Effector memory CD8-positive, alpha-beta T cell (primary cell): ENCODE measurements at regions not wholly inside any gene's neighbourhood (a gene's known extent, or its start where the extent isn't known, plus 50 kb on each side); places are given as distances from the start of the nearest gene placed in this dataset.
"Not testable (repeated sequence)": the region's sequence is repeated elsewhere in the genome, so short reads cannot be mapped to it uniquely, and the experiment has no call there.

Experiments
- ATAC-seq: fragments of 150-1000 bp; cut with Tn5 transposase; replicated peaks from 2 replicates; pipeline ENCODE4 v1.10.0; 2021; ENCODE audit warnings: mild to moderate bottlenecking, moderate library complexity
- DNase-seq, 3 experiments: peaks; one replicate each; pipeline ENCODE4 v3.0.0; 2021
- H3K27ac Mint-ChIP-seq, 2 donors: one replicate each; pipeline ENCODE4 v1.8.0; 2022; ENCODE audit warnings: mild to moderate bottlenecking in 2 of 2, mixed read lengths in 2 of 2, moderate library complexity in 2 of 2
- H3K27me3 Mint-ChIP-seq, 2 donors: one replicate each; pipeline ENCODE4 v1.8.0; 2022; ENCODE audit warnings: mixed read lengths in 2 of 2
- H3K36me3 Mint-ChIP-seq: one replicate; pipeline ENCODE4 v1.8.0; 2022; ENCODE audit warnings: mild to moderate bottlenecking, moderate library complexity, mixed read lengths; ENCODE audit not compliant: insufficient read depth
- H3K4me1 Mint-ChIP-seq, 2 donors: one replicate each; pipeline ENCODE4 v1.8.0; 2022; ENCODE audit warnings: low read depth in 2 of 2, mixed read lengths in 2 of 2
- H3K4me3 Mint-ChIP-seq, 2 donors: one replicate each; pipeline ENCODE4 v1.8.0; 2022; ENCODE audit warnings: mild to moderate bottlenecking in 2 of 2, mixed read lengths in 2 of 2, moderate library complexity in 2 of 2
- H3K9me3 Mint-ChIP-seq, 2 donors: one replicate each; pipeline ENCODE4 v1.8.0; 2022; ENCODE audit warnings: mixed read lengths in 2 of 2

DNA sequence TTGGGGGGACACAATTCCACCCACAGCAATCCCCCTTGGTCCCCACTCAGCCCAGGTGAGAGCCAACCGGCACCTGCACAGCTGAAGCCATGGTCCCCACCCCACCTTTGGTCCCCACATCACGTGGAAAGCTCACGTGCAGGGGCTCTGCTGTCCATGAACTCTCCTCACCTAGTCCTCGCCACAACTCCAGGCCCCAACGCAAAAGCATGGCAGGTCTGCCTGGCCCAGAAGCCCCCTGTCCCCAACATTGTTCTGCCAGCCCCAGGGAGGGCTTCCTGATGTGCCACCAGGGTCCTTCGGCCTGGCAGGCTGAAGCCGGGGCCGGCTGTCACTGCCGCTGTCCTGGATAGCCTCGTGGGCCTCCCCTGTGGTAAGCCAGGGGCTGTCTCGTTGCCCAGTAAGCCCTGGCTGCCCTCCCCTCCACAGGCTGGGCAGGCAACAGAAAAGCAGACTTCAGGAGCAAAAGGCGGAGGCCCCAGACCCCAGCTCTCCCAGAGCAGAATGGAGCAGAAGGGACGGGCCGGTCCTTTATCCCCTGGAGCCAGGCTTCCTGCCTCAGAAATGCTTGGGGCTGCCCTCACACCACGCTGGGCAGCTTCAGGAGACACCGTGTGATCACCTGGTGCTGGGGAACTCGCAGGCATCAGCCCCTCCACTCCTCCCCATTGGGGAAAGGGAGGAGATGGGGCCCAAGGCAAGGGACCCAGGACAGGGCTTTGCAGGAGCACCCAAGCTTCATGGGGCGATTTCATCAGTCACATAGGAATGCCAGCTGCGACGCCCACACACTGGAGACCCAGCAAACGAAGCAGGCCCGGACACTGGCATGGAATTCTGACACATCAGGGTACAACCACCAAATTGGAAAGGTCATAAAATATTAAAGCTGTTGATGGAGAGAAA lies 103.7 kb downstream of the ADRA2C start:
- Mint-ChIP-seq H3K36me3 (no peaks in the 10 kb centered on the region), H3K4me1 (peaks cover 11 to 17% of the 10 kb centered on the region in 2 donors), H3K4me3 (peak overlapping the region; percentile 63 to 64), H3K27ac (no peak overlapping the region), H3K27me3 (peaks cover 70 to 90% of the 10 kb centered on the region in 2 donors), H3K9me3 (no peaks in the 10 kb centered on the region)
- ATAC-seq (no peak), DNase-seq (no peak)

DNA sequence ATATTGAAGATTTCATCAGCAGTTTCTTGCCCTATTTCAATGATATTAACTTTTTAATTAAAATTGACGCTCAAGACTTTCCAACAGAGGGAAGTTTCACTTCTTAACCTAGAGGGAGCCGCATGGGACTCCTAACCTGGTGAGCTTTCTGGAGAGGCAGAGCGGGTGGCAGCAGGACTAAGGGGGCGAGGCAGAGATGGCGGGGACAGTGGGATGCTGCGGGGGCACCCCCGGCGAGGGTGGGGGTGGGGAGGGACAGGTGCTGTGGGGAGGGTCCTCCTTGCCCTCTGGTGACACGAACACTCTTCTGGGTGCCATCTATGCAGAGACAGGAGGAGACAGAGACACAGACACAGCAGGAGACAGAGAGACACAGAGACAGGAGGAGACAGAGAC lies 104.4 kb downstream of the ADRA2C start:
- Mint-ChIP-seq H3K4me1 (peaks cover 11 to 18% of the 10 kb centered on the region in 2 donors), H3K36me3 (no peaks in the 10 kb centered on the region), H3K27ac (no peak overlapping the region), H3K4me3 (peak overlapping the region; percentile 63 to 64), H3K27me3 (peaks cover 68 to 95% of the 10 kb centered on the region in 2 donors), H3K9me3 (no peaks in the 10 kb centered on the region)
- no peak for DNase-seq
- ATAC-seq: no peak

DNA sequence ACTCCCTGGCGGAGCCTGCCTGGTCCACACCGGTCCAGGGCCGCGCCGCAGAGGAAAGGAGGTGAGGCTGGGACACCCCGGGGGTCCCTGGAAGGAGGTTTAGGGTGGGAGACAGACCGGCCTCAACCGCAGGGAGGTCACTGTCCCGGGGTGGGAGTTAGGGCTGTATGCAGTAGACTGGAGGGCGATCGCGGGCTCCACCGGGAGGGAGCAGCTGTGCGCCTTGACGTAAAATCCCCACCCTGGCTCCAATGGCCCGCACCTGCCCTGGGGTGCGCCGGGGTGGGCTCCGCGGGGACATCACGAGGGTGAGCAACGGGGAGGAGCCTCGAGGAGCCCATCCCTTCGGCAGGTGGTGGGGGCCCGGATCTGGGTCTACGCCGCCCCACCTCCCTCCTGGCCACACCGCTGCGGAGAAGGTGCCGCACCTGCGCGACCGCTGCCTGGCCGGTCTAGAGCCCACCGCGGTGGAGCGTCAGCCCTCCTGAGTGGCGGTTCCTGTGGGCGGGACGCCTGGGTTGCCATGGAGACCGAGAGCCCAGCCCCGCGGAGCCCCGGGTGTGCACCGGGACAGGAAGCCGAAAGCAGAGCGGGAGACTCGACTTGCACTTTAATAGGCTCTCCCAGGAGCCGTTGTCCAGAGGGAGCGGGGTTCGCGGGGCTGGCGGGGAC lies 105.1 kb downstream of the ADRA2C start:
- H3K4me3 Mint-ChIP-seq: peak overlapping the region; percentile 63 to 64
- peaks cover 11 to 18% of the 10 kb centered on the region in 2 donors for H3K4me1 Mint-ChIP-seq
- no peaks in the 10 kb centered on the region for H3K36me3 Mint-ChIP-seq
- DNase-seq (peak; percentile 8 to 26 (median 25)), ATAC-seq (peak; percentile 78)
- peaks cover 60 to 94% of the 10 kb centered on the region in 2 donors for H3K27me3 Mint-ChIP-seq
- H3K9me3 Mint-ChIP-seq: no peaks in the 10 kb centered on the region
- peak overlapping the region in 1 of 2 donors; percentile 52 for H3K27ac Mint-ChIP-seq

DNA sequence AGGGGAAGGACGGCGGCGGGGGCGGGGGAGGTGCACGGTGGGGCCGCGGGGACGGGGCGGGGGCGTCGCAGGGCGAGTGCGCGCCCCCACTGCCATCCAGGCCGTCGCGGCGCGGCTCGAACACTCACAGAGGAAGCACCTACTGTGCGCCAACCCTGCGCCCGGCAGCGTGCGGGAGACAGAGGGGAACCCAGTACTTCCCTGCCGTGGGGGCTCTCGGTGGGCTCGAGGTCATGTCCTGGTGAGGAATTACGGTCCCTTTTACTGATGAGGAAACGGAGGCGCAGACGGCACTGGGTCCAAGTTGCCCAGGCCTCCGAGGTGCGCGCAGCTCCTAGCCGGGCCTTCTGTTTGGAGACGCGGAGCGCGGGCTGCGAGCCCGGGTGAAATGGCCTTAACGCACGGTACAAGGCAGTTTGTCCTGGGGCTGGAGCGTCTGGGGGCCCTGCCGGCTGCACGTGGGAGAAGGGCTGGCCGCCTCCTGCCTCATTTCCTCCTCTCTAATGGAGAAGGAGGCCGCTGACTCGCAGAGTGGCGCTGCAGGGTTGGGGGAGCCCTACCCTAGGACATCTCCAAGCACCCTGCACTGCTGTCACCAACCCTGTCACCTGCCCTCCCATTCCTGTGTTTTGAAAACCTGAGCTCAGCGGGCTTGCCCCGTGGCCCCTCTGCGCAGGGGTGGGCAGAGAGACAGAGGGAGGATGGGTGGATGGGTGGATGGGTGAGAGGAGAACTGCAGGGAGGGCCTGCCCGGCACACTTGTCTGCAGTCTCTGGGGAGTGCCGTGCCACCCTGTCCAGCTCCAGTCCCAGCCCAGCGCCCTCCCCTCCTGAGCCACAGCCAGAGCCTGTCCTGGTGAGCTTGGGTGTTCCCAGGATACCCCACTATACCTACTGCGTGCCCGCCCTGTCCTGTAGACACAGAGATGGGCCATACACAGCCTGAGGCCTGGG lies 106.0 kb downstream of the ADRA2C start:
- Mint-ChIP-seq H3K4me3 (peak overlapping the region; percentile 63 to 64), H3K27ac (no peak overlapping the region), H3K36me3 (no peaks in the 10 kb centered on the region), H3K27me3 (peaks cover 61 to 88% of the 10 kb centered on the region in 2 donors), H3K4me1 (peaks cover 11 to 18% of the 10 kb centered on the region in 2 donors), H3K9me3 (no peaks in the 10 kb centered on the region)
- ATAC-seq: no peak
- no peak for DNase-seq

DNA sequence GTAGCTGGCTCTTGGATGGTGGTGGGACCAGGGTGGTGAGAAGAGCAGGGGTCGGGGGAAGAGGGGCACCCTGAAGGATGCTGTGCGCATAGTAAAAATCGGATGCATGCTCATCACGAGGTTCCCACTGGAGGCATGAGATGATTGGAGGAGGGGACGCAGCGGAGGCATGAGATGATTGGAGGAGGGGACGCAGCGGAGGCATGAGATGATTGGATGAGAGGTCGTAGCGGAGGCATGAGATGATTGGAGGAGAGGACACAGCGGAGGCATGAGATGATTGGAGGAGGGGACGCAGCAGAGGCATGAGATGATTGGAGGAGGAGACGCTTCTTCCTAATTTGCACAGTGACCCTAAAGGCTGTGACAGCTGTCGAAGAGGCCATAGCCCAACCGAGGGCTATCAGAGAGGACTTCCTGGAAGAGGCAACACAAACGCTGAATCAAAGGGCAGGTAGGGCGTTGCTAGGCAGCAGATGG lies 106.7 kb downstream of the ADRA2C start:
- ATAC-seq (no peak), DNase-seq (no peak)
- H3K4me1 Mint-ChIP-seq: peaks cover 11 to 18% of the 10 kb centered on the region in 2 donors
- no peak overlapping the region for H3K4me3 Mint-ChIP-seq
- no peak overlapping the region for H3K27ac Mint-ChIP-seq
- no peaks in the 10 kb centered on the region for H3K36me3 Mint-ChIP-seq
- H3K27me3 Mint-ChIP-seq: peaks cover 65 to 85% of the 10 kb centered on the region in 2 donors
- H3K9me3 Mint-ChIP-seq: peaks cover 0 to 3% of the 10 kb centered on the region in 2 donors

DNA sequence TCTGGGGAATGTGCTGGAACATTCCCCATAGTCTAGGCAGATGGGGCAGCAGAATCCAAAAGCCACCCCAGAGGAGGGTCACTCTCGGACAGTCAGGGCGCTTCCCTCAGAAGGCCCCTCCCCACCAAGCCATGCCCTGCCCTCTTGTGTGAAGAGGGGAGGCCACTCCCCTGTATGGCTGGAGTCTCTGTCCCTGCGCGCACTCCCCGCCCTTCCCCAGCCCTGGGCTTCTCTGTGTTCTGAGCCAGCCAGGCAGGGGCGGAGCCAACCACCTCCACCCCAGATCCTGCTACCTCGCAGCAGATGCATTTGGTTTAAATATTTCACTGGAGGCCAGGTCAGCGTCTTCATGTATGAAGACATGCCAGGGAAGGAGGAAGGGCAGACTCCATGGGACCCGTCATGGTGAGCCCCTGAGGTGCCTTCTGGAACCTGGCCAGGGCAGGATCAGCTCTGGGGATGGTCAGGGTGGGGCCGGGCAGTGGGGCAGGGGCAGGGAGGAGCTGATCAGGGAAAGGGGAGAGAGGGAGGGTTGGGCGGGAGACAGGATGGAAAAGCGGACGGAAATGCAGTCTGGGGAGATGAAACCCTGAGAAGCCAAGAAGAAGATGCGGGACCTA lies 107.3 kb downstream of the ADRA2C start:
- DNase-seq: no peak
- H3K4me1 Mint-ChIP-seq: peaks cover 17 to 21% of the 10 kb centered on the region in 2 donors
- ATAC-seq: no peak
- H3K4me3 Mint-ChIP-seq: no peak overlapping the region
- H3K9me3 Mint-ChIP-seq: peaks cover 0 to 4% of the 10 kb centered on the region in 2 donors
- H3K27ac Mint-ChIP-seq: no peak overlapping the region
- H3K27me3 Mint-ChIP-seq: peaks cover 65 to 85% of the 10 kb centered on the region in 2 donors
- no peaks in the 10 kb centered on the region for H3K36me3 Mint-ChIP-seq

DNA sequence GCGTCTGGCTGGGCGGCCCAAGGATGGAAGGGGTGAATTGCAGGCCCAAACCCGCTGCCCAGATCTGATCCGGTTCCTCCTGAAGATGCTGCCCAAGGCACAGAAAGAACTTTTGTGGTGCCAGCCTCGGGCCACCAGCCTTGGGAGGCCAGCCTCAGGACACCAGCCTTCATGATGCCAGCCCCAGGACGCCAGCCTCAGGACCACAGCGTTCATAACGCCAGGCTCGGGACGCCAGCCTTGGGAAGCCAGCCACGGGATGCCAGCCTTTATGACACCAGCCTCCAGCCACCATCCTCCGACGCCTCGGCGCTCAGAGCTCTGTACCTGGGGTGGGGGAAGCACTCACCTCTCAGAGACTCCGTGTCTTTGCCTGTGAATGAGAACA lies 107.8 kb downstream of the ADRA2C start:
- Mint-ChIP-seq H3K4me1 (peaks cover 20 to 26% of the 10 kb centered on the region in 2 donors), H3K27me3 (peaks cover 62 to 83% of the 10 kb centered on the region in 2 donors), H3K27ac (no peak overlapping the region), H3K36me3 (peaks cover under 1% of the 10 kb centered on the region), H3K9me3 (peaks cover 0 to 4% of the 10 kb centered on the region in 2 donors), H3K4me3 (no peak overlapping the region)
- no peak for DNase-seq
- no peak for ATAC-seq

DNA sequence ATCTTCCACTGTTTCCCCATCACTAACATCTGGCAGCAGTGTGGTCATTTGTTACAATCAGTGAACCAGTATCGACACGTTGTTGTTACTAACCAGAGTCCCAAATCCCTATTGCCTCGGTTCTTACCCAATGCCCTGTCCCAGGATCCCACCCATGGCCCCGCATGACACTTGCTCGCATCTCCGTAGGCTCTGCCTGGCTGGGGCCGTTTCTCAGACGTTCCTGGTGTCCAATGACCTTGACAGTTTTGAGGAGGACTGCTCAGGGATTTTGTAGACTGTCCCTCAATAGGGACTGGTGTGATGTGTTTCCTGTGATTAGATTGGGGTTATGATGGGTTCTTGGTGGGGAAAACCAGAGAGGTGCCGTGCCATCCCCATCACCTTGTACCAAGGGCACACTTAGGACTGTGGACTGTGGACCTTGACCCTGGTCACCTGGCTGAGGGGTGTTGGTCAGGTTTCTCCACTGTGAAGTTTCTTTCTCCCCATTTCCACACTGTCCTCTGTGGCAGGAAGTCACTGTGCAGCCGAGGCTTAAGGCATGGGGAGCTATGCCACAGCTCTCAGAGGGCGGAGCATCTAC lies 108.4 kb downstream of the ADRA2C start:
- H3K4me3 Mint-ChIP-seq: no peak overlapping the region
- peaks cover 56 to 77% of the 10 kb centered on the region in 2 donors for H3K27me3 Mint-ChIP-seq
- peaks cover 26 to 32% of the 10 kb centered on the region in 2 donors for H3K4me1 Mint-ChIP-seq
- peaks cover 2% of the 10 kb centered on the region for H3K36me3 Mint-ChIP-seq
- no peak overlapping the region for H3K27ac Mint-ChIP-seq
- H3K9me3 Mint-ChIP-seq: peaks cover 0 to 4% of the 10 kb centered on the region in 2 donors
- ATAC-seq (no peak), DNase-seq (no peak)

DNA sequence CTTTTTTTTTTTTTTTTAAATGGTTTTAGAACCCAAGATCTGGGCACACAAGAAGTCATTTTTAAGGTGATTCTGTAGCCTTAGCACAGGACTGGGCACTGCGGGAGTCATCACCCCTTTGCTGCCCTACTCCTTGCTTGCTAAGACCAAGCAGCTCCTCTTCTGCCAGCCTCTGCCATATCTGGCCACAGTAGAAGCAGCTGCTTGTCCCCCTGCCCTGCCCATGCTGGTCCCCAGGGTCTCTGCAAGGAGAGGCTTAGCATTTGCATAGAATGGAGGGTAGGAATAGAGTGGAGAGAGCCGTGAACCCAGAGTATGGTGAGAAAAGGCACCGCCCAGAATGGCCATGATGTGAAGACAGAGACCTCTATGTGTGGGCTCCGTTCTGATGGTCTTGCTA lies 109.3 kb downstream of the ADRA2C start:
- Mint-ChIP-seq H3K36me3 (peaks cover 2% of the 10 kb centered on the region), H3K9me3 (peaks cover 0 to 4% of the 10 kb centered on the region in 2 donors), H3K4me1 (peaks cover 30 to 37% of the 10 kb centered on the region in 2 donors), H3K27me3 (peaks cover 49 to 72% of the 10 kb centered on the region in 2 donors), H3K27ac (no peak overlapping the region), H3K4me3 (no peak overlapping the region)
- ATAC-seq: no peak
- no peak for DNase-seq

DNA sequence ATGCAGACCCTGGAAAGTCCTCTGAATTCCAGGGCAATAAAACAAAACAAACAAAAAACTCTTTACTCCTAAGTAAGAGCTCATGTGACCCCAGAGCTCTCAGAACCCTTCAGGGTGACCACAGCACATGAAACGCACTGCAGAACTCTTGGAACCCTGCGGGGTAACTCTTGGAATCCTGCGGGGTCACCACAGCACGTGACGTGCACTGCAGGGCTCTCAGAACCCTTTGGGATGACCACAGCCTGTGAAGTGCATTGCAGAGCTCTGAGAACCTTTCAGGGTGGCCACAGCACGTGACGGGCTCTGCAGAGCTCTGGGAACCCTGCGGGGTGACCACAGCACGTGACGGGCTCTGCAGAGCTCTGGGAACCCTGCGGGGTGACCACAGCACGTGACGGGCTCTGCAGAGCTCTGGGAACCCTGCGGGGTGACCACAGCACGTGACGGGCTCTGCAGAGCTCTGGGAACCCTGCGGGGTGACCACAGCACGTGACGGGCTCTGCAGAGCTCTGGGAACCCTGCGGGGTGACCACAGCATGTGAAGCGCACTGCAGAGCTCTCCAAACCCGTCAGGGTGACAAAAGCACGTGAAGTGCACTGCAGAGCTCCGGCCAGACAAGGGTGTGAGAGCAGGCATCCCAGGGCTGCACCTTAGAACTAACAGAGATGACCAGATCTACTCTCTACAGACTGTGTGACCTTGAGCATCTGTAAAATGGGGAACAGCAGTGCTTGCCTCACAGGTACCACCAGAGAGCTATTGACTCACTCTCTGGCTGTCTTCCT lies 110.1 kb downstream of the ADRA2C start:
- peaks cover 29 to 37% of the 10 kb centered on the region in 2 donors for H3K4me1 Mint-ChIP-seq
- DNase-seq, H3K27ac Mint-ChIP-seq, H3K9me3 Mint-ChIP-seq, H3K4me3 Mint-ChIP-seq, H3K36me3 Mint-ChIP-seq, ATAC-seq: not testable (repeated sequence)
- H3K27me3 Mint-ChIP-seq: peaks cover 46 to 70% of the 10 kb centered on the region in 2 donors

DNA sequence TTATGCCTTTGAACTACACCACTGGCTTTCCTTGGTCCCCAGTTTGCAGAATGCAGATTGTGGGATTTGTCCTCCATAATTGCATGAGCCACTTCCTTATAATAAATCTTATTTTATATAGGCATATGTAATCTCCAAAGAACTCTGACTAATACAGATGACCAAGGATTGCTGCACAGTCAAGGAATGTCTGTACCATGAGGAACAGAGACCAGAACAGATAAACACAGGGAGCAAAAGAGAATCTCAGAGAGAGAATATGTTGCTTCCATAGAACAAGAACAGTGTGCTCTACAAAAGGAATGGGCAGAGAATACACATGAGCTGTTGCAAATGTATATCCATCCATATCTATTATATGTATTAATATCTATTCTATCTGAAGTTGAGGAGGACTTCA lies 111.1 kb downstream of the ADRA2C start:
- Mint-ChIP-seq H3K27me3 (peaks cover 40 to 62% of the 10 kb centered on the region in 2 donors), H3K9me3 (peaks cover 0 to 4% of the 10 kb centered on the region in 2 donors), H3K4me3 (no peak overlapping the region), H3K27ac (no peak overlapping the region), H3K36me3 (peaks cover 2% of the 10 kb centered on the region), H3K4me1 (peaks cover 28 to 32% of the 10 kb centered on the region in 2 donors)
- ATAC-seq (no peak), DNase-seq (no peak)
